Breast epithelium (tissue), 4 donors: ENCODE measurements at regions not wholly inside any gene's neighbourhood (a gene's known extent, or its start where the extent isn't known, plus 50 kb on each side); places are given as distances from the start of the nearest gene placed in this dataset.

Source experiments
- DNase-seq, 2 donors: peaks; one replicate each; pipeline ENCODE4 v3.0.0-alpha.2; 2019; ENCODE audit warnings: low spot score in 2 of 2
- H3K27ac ChIP-seq, 2 donors: fragments of 200-600 bp; sonication (generic) in 1 of 2; one replicate each; pipeline ENCODE4 v1.5.1; 2016 to 2019; ENCODE audit warnings: mild to moderate bottlenecking in 1 of 2
- H3K27me3 ChIP-seq, 2 donors: fragments of 200-600 bp; sonication (generic) in 1 of 2; one replicate each; pipeline versions ENCODE4 v1.5.1 to v1.6.0; 2017 to 2019; ENCODE audit warnings: control low read depth in 1 of 2, mild to moderate bottlenecking in 1 of 2
- H3K36me3 ChIP-seq: fragments of 200-600 bp; one replicate; pipeline ENCODE4 v1.5.1; 2019
- H3K4me1 ChIP-seq, 2 donors: fragments of 200-600 bp; sonication (generic); one replicate each; pipeline ENCODE4 v1.5.1; 2016 to 2019; ENCODE audit warnings: control low read depth in 1 of 2
- H3K4me3 ChIP-seq, 3 donors: fragments of 200-600 bp; sonication (generic); 1 replicate in 2 of 3; 2 replicates in 1 of 3; pipeline ENCODE4 v1.5.1; 2016 to 2019; ENCODE audit warnings: mild to moderate bottlenecking in 3 of 3, moderate library complexity in 2 of 3
- H3K9me3 ChIP-seq, 2 donors: fragments of 200-600 bp; sonication (generic) in 1 of 2; one replicate each; pipeline ENCODE4 v1.5.1; 2016 to 2019; ENCODE audit warnings: control low read depth in 1 of 2
- CTCF ChIP-seq, 3 donors: fragments of 450-650 bp; IDR thresholded peaks; one replicate each; pipeline ENCODE4 v1.5.1; 2016 to 2017; ENCODE audit warnings: antibody characterized with exemption in 3 of 3, mild to moderate bottlenecking in 3 of 3, moderate library complexity in 3 of 3
- POLR2A ChIP-seq: fragments of 450-650 bp; IDR thresholded peaks from one replicate; pipeline ENCODE4 v1.6.1; 2016; ENCODE audit warnings: antibody characterized with exemption, mild to moderate bottlenecking, moderate library complexity
- POLR2AphosphoS5 ChIP-seq, 3 donors: sonication (generic); formaldehyde crosslinking; IDR thresholded peaks; one replicate each; pipeline ENCODE4 v1.6.1; 2017; ENCODE audit warnings: antibody characterized with exemption in 3 of 3
- intact Hi-C: fragments of 100-400 bp; cut with DNase I; formaldehyde crosslinking; loops from one replicate; pipeline ENCODE4 v1.15.1; 2023; ENCODE audit warnings: low total_unique reads

GRCh38 chr15:59887211-59887610 lies 116.9 kb upstream of the FOXB1 start:
- DNase-seq: no peak
- intact Hi-C loops: no loop called here
- Histone ChIP-seq H3K4me3 (no peak overlapping the region), H3K4me1 (no peaks in the 10 kb centered on the region), H3K27me3 (peaks cover 0 to 21% of the 10 kb centered on the region in 2 donors), H3K27ac (no peak overlapping the region), H3K36me3 (no peaks in the 10 kb centered on the region), H3K9me3 (no peaks in the 10 kb centered on the region)
- TF ChIP-seq POLR2AphosphoS5 (IDR thresholded peaks at IDR 0.05) (no peak), POLR2A (no peak), CTCF (IDR thresholded peaks at IDR 0.05) (no peak)

GRCh38 chr15:59886441-59886840 lies 117.7 kb upstream of the FOXB1 start:
- Histone ChIP-seq H3K9me3 (no peaks in the 10 kb centered on the region), H3K27me3 (peaks cover 0 to 19% of the 10 kb centered on the region in 2 donors), H3K4me3 (no peak overlapping the region), H3K4me1 (no peaks in the 10 kb centered on the region), H3K27ac (no peak overlapping the region), H3K36me3 (no peaks in the 10 kb centered on the region)
- intact Hi-C loops: no loop called here
- no peak for TF ChIP-seq POLR2A
- no peak for TF ChIP-seq POLR2AphosphoS5 (IDR thresholded peaks at IDR 0.05)
- TF ChIP-seq CTCF (IDR thresholded peaks at IDR 0.05): no peak
- DNase-seq: no peak

GRCh38 chr15:59885832-59886231 lies 118.3 kb upstream of the FOXB1 start:
- intact Hi-C loops: no loop called here
- Histone ChIP-seq H3K36me3 (no peaks in the 10 kb centered on the region), H3K27ac (no peak overlapping the region), H3K4me1 (no peaks in the 10 kb centered on the region), H3K9me3 (no peaks in the 10 kb centered on the region), H3K4me3 (no peak overlapping the region), H3K27me3 (peaks cover 0 to 14% of the 10 kb centered on the region in 2 donors)
- DNase-seq: no peak
- no peak for TF ChIP-seq POLR2A
- TF ChIP-seq POLR2AphosphoS5 (IDR thresholded peaks at IDR 0.05): no peak
- TF ChIP-seq CTCF (IDR thresholded peaks at IDR 0.05): no peak

- Histone ChIP-seq H3K9me3 (no peaks in the 10 kb centered on the region), H3K27ac (no peak overlapping the region), H3K4me1 (no peaks in the 10 kb centered on the region), H3K4me3 (no peak overlapping the region), H3K36me3 (no peaks in the 10 kb centered on the region), H3K27me3 (peaks cover 0 to 15% of the 10 kb centered on the region in 2 donors)
- DNase-seq: no peak
- TF ChIP-seq CTCF (IDR thresholded peaks at IDR 0.05) (no peak), POLR2A (no peak), POLR2AphosphoS5 (IDR thresholded peaks at IDR 0.05) (no peak)
- intact Hi-C loops: no loop called here
Measured at GRCh38 chr15:59879506-59880265, 124.4 kb upstream of the FOXB1 start.

- Histone ChIP-seq H3K27me3 (peaks cover 0 to 15% of the 10 kb centered on the region in 2 donors), H3K27ac (no peak overlapping the region), H3K4me3 (no peak overlapping the region), H3K36me3 (no peaks in the 10 kb centered on the region), H3K4me1 (no peaks in the 10 kb centered on the region), H3K9me3 (no peaks in the 10 kb centered on the region)
- TF ChIP-seq POLR2AphosphoS5 (IDR thresholded peaks at IDR 0.05) (no peak), POLR2A (no peak), CTCF (IDR thresholded peaks at IDR 0.05) (no peak)
- intact Hi-C loops: no loop called here
- DNase-seq: no peak
Measured at GRCh38 chr15:59876140-59876539, 128.0 kb upstream of the FOXB1 start.
